ENCODE measurements at regions not wholly inside any gene's neighbourhood (a gene's known extent, or its start where the extent isn't known, plus 50 kb on each side); places are given as distances from the start of the nearest gene placed in this dataset.

DNA sequence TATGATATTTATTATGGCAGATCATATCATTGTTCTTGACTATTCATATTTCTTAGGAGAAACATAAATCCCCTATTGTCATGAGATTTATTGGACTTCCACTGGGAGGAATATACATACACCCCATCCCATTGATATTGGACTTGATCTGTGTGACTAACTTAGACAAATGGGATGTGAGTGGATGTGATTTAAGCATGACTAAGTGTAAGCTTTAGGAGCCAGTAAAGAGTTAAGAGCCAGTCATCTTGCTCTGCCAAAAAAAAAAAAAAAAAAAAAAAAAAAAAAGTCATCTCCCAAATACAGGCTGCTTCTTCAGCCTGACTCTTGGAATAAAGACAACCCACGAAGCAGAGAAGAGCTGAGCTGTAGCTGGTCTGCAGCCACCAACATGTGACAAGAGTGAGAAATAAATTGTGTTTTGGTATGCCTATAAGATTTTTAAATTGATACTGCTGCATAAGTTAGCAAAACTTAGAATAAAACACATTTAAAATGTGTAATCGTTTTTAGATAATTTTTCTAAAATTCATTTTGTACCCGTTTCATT, 595.0 kb upstream of the LRRC4C start:
- TF ChIP-seq, protein P1, sequence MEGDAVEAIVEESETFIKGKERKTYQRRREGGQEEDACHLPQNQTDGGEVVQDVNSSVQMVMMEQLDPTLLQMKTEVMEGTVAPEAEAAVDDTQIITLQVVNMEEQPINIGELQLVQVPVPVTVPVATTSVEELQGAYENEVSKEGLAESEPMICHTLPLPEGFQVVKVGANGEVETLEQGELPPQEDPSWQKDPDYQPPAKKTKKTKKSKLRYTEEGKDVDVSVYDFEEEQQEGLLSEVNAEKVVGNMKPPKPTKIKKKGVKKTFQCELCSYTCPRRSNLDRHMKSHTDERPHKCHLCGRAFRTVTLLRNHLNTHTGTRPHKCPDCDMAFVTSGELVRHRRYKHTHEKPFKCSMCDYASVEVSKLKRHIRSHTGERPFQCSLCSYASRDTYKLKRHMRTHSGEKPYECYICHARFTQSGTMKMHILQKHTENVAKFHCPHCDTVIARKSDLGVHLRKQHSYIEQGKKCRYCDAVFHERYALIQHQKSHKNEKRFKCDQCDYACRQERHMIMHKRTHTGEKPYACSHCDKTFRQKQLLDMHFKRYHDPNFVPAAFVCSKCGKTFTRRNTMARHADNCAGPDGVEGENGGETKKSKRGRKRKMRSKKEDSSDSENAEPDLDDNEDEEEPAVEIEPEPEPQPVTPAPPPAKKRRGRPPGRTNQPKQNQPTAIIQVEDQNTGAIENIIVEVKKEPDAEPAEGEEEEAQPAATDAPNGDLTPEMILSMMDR (IDR thresholded peaks at IDR 0.05) = no peak

DNA sequence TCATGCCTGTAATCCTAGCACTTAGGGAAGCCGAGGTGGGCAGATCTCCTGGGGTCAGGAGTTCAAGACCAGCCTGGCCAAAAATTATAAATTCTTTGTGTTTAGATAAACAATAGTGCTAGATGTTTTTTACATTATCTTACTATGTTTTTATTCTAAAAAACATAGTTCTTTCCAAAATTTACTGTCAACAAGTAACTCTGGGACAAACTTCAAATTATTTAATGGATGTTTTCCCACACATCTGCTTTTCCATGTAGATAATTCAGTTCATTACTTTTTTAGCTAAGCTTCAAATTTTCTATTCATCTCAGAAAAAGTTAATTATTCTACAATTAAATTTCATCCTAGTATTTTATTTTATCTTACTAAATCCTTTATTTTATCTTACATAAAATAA, 596.2 kb upstream of the LRRC4C start:
- TF ChIP-seq, protein P1 (IDR thresholded peaks at IDR 0.05) = no peak

DNA sequence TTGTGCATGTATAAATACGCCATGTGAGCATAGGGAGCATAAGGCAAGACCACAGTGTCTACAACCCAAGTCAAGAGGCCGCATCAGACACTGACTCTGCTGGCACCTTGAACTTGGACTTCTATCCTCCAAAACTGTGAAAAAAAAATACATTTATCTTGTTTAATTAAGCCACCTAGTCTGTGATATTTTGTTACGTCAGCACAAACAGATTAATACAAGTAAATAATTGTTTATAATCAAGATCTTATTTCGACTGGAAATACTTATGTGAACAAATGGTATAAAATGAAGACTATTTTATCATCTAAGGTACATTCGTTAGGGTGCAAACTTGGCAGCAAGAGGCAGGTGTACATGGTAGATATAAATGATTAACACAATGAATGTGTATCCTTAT, 599.3 kb upstream of the LRRC4C start:
- TF ChIP-seq, protein P1 (IDR thresholded peaks at IDR 0.05) = no peak

DNA sequence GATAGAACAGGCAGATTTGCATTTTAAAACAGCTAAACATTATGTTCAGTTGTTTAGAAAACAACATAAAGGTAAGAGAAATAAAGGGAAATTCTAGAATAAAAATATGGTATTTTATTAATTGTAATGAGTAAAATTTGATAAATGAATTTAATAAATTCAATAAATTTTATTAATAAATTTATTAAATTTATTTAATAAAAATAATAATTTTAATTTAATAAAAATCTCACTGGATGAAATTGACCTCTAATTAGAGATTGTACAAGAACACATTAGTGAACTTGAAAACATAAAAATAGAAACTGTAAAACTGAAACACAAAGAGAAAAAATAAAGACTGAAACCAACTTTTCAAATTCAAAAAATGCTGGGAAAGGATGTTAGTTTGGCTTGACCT, 605.7 kb upstream of the LRRC4C start:
- TF ChIP-seq, protein P1 (IDR thresholded peaks at IDR 0.05) = no peak

DNA sequence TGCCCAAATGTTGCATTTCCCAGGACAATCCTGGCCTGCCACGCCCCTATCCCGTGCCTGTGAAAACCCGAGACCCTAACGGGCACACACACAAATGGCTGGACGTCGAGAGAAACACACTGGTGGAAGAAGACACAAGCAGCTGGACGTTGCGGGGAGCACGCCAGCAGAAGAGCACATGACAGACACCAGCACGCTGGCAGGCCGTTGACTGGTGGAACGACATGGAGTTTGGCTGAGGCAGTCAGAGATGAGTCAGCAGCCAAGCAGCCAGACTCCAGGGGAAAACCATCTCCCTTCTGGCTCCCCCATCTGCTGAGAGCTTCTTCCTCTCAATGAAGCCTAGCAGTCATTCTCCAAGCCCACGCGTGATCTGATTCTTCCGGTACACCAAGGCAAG, 606.7 kb upstream of the LRRC4C start:
- TF ChIP-seq, protein P1 (IDR thresholded peaks at IDR 0.05) = no peak

DNA sequence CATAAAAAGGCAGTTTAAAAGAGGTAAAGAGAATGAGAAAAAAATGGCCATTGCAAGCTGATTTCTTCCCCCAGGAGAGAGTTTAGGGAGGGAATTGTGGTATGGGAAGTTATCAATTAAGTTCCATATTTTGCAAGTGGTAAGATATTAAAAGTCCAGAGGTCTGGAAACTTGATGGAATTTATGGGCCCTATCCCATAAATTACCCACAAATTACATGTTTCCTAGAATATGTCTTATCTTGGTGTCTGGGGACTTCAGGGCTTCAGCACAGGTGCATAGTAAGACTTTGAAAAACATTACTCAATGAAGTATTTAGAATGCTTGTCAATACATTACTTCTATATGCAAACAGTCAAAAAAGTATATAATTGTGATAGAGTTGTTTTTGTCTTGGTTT, 614.9 kb upstream of the LRRC4C start:
- TF ChIP-seq, protein P1 (IDR thresholded peaks at IDR 0.05) = no peak

DNA sequence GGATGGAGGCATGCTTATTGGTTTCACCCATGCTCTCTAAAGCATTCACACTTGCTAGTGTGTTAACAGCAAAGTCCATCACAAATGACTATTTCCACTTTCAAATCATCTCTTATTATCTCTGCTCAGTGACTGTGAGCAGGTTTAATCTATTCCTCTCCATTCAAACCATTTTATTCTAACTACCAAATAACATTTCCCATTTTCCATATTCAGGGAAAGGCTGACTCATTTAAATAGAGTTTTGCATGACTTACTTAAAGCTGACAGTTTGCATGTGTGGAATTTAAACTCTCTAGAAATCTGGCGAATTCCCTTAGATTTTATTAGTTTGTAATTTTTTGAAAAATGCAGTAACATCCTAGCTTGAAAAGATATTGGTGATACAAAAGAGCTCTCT, 615.7 kb upstream of the LRRC4C start:
- TF ChIP-seq, protein P1 (IDR thresholded peaks at IDR 0.05) = no peak

DNA sequence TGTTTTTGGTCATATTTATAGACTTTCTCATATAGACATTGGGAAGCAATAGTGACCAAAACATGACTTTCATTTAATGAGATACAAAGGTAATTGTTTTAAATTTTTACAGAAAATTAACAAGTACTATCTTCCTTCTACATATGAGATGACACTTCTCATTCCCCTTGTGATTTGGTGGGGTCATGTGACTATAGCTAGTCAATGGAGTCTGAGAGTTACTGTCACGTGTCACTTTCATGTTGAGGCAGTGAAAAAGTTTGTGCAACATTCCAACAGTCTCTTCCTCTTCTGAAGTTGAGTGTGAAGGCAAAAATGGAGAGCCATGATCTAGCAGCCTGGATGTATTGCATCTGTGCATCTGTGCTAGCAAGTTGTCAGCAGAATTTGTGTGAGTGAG, 618.3 kb upstream of the LRRC4C start:
- TF ChIP-seq, protein P1 (IDR thresholded peaks at IDR 0.05) = no peak

Measured in LNCAP (cell line).